Calu3 (cell line): ENCODE measurements at regions not wholly inside any gene's neighbourhood (a gene's known extent, or its start where the extent isn't known, plus 50 kb on each side); places are given as distances from the start of the nearest gene placed in this dataset.
"Not testable (repeated sequence)": the region's sequence is repeated elsewhere in the genome, so short reads cannot be mapped to it uniquely, and the experiment has no call there.

Experiments
- BruUV-seq: library from RNA; stranded (reverse); fragments of 400-500 nt; replicated peaks from 2 replicates; lab custom pipeline; 2021; lab: Mats Ljungman, UMichigan
- CTCF ChIA-PET: fragments of 300-600 bp; sonication (Branson Sonifier 250); formaldehyde crosslinking; loops from one replicate; lab custom pipeline; 2022; ENCODE audit warnings: antibody characterized with exemption; lab: Charles Lee
- DNase-seq: peaks from one replicate; pipeline ENCODE4 v3.0.0; 2022
- H3K27ac Mint-ChIP-seq: one replicate; pipeline ENCODE4 v1.8.0; 2022; ENCODE audit warnings: mixed read lengths; ENCODE audit not compliant: unreplicated experiment
- H3K27me3 Mint-ChIP-seq: one replicate; pipeline ENCODE4 v1.8.0; 2022; ENCODE audit warnings: mixed read lengths; ENCODE audit not compliant: unreplicated experiment
- H3K36me3 Mint-ChIP-seq: one replicate; pipeline ENCODE4 v1.8.0; 2022; ENCODE audit warnings: mild to moderate bottlenecking, moderate library complexity, mixed read lengths; ENCODE audit not compliant: insufficient read depth, unreplicated experiment
- H3K4me1 Mint-ChIP-seq: one replicate; pipeline ENCODE4 v1.8.0; 2022; ENCODE audit warnings: mild to moderate bottlenecking, low read depth, mixed read lengths; ENCODE audit not compliant: unreplicated experiment
- H3K4me3 Mint-ChIP-seq: one replicate; pipeline ENCODE4 v1.8.0; 2022; ENCODE audit warnings: mild to moderate bottlenecking, low read depth, moderate library complexity, mixed read lengths; ENCODE audit not compliant: unreplicated experiment
- H3K9me3 Mint-ChIP-seq: one replicate; pipeline ENCODE4 v1.8.0; 2022; ENCODE audit warnings: low read depth, mixed read lengths; ENCODE audit not compliant: unreplicated experiment
- CTCF ChIP-seq: fragments of 200-600 bp; IDR thresholded peaks from one replicate; pipeline ENCODE4 v1.8.0; 2022; ENCODE audit warnings: antibody characterized with exemption; ENCODE audit not compliant: unreplicated experiment
- intact Hi-C: fragments of 100-400 bp; cut with micrococcal nuclease; formaldehyde crosslinking; loops from one replicate; pipeline ENCODE4 v1.10.0; 2022; ENCODE audit not compliant: unreplicated experiment

- Mint-ChIP-seq H3K36me3 (no peaks in the 10 kb centered on the region), H3K27me3 (no peaks in the 10 kb centered on the region), H3K4me1 (no peaks in the 10 kb centered on the region), H3K9me3 (no peaks in the 10 kb centered on the region), H3K27ac (no peak overlapping the region), H3K4me3 (no peak overlapping the region)
- no peak for TF ChIP-seq CTCF
- CTCF ChIA-PET = no interaction called here
- BruUV-seq = no TSS peak
- no peak for DNase-seq
- intact Hi-C loops = no loop called here
Observed at GRCh38 chr13:48879854-48880253, 95.9 kb upstream of the FNDC3A start.

GRCh38 chr13:48883786-48884185, 91.9 kb upstream of the FNDC3A start:
- DNase-seq, H3K27me3 Mint-ChIP-seq, H3K36me3 Mint-ChIP-seq, BruUV-seq, intact Hi-C loops, H3K9me3 Mint-ChIP-seq, H3K4me3 Mint-ChIP-seq, H3K27ac Mint-ChIP-seq, H3K4me1 Mint-ChIP-seq: not testable (repeated sequence)
- CTCF ChIA-PET = interaction anchor here (0.5 kb wide), 1 partner anchor 12 kb away, joined by 4 read pairs; no protein-coding TSS in a partner anchor

- Mint-ChIP-seq H3K27ac (no peak overlapping the region), H3K36me3 (no peaks in the 10 kb centered on the region), H3K4me3 (no peak overlapping the region), H3K9me3 (no peaks in the 10 kb centered on the region), H3K4me1 (no peaks in the 10 kb centered on the region), H3K27me3 (no peaks in the 10 kb centered on the region)
- BruUV-seq = no TSS peak
- no peak for TF ChIP-seq CTCF
- no peak for DNase-seq
- CTCF ChIA-PET = interaction anchor here (0.7 to 0.9 kb wide), 2 partner anchors 12 to 22 kb away, joined by 3 to 5 read pairs; no protein-coding TSS in a partner anchor
- intact Hi-C loops = no loop called here
Observed at GRCh38 chr13:48885027-48885395, 90.7 kb upstream of the FNDC3A start.

GRCh38 chr13:48888613-48889012, 87.1 kb upstream of the FNDC3A start:
- no peaks in the 10 kb centered on the region for H3K36me3 Mint-ChIP-seq
- no peak overlapping the region for H3K4me3 Mint-ChIP-seq
- peaks cover 2% of the 10 kb centered on the region for H3K9me3 Mint-ChIP-seq
- H3K4me1 Mint-ChIP-seq = peaks cover 17% of the 10 kb centered on the region
- no peak for TF ChIP-seq CTCF
- intact Hi-C loops = no loop called here
- no peaks in the 10 kb centered on the region for H3K27me3 Mint-ChIP-seq
- no peak overlapping the region for H3K27ac Mint-ChIP-seq
- no TSS peak for BruUV-seq
- no peak for DNase-seq
- CTCF ChIA-PET = no interaction called here

GRCh38 chr13:48890391-48890790, 85.3 kb upstream of the FNDC3A start:
- Mint-ChIP-seq H3K27me3 (no peaks in the 10 kb centered on the region), H3K36me3 (no peaks in the 10 kb centered on the region), H3K9me3 (peaks cover 2% of the 10 kb centered on the region), H3K4me3 (no peak overlapping the region), H3K4me1 (peaks cover 17% of the 10 kb centered on the region), H3K27ac (no peak overlapping the region)
- CTCF ChIA-PET = no interaction called here
- BruUV-seq = no TSS peak
- no peak for DNase-seq
- TF ChIP-seq CTCF = no peak
- intact Hi-C loops = no loop called here
